HG03064 (cell line): ENCODE measurements at regions not wholly inside any gene's neighbourhood (a gene's known extent, or its start where the extent isn't known, plus 50 kb on each side); places are given as distances from the start of the nearest gene placed in this dataset.

ENCODE experiments used
- ATAC-seq: cut with Tn5 transposase; IDR thresholded peaks from one replicate; pipeline ENCODE4 v1.9.1; 2021; ENCODE audit warnings: low read depth; ENCODE audit not compliant: unreplicated experiment

DNA sequence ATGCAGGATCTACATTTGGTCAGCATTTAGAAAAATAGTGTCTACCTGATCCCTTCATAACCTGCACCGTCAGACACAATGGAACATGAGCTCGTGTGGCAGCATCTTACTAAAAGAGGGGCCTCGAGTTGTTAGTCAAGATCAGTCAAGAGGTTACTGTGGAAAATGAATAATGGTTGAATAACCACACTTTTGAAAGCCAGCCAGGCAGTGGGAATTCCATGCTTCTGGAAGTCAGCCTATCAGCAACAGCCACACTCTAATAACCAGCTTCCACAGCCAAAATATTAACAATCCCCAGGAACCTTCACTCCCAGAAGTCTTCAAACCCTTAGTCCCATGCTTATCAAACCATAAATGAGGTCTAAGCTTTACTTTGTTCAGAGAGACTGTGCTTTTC, 234.3 kb downstream of the HS3ST1 start:
- ATAC-seq: no peak

DNA sequence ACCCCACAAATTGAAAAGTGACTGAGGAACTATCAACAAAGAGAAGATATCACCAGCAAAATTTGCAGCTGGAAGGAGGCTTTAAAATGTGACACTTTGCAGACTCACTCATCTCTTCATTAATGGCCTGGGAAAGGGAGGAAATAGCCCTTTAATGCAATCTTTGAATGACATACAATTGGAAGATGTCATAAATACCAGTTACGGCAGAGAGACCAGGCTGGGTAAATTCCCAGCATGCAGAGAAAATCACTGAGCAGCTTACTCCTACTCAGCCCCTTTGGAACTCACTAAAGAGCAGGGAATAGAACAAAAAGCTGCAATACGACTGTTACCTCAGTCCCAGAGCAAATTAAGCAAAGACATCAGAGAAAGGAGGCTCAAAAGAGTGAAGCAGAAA, 238.9 kb downstream of the HS3ST1 start:
- ATAC-seq: no peak

DNA sequence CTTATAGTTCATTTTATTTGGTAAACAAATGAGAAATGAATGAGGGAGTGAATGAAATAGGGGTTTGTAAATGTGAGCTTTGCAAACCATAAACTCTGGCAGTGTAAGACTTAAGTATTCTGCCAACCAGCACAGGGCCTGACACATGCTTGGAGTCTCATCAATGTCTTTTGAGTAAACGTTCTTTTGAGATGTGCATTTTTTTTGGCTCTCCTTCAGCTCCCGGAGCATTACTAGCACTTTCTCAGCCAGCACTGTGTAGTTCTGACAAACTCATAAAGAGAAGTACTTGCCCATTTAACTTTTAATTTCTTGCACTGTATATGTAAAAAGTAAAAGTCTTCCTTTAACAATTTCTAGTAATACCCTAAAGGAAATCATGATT, 245.3 kb downstream of the HS3ST1 start:
- ATAC-seq: no peak

DNA sequence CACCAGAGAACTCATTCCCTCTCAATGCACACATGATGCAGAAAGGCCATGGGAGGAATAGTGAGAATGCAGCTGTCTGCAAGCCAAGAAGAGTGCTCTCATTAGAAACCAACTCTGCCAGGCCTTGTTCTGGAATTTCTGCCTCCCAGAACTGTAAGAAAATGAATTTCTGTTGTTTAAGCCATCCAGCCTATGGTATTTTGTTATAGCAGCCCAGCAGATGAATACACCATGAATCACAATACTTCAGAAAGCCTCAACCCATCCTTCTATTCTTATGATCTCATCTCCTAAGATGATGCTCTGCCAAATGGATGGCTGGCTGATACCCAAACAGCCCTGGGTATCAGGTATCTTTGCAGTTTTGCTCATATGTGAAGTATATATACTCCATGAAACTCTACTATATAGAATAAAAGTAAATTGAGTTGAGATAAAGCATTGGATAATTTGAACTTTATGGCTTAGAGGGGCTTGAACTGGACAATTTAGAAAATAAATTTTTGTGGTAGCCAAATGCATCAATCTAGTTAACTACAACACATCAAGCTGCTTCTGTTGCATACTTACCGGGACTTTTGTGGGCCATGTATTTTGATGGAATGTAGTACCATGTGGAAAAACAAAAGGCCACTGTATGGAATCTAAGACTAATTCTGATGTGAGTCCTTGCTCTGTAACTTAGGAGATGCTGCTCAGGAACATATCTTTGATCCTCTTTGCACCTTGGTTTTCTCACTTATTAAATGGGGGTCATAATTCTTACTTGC, 245.9 kb downstream of the HS3ST1 start:
- ATAC-seq: no peak

DNA sequence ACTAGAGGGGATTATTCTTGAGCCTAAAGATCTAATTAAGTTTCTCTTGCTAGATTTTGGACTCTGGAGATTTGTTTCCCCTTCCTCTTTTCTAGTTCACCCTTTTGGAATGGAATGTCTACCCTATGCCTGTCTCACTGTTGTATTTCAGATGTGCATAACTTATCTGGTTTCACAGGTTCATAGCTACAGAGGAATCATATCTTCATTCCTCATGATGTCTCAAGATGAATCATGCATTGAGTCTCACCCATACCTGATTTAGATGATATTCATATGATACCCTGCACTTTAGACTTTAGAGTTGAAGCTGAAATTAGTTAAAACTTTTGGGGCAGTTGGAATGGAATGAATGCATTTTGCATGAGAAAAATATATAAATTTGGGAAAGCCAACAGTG, 246.7 kb downstream of the HS3ST1 start:
- no peak for ATAC-seq

DNA sequence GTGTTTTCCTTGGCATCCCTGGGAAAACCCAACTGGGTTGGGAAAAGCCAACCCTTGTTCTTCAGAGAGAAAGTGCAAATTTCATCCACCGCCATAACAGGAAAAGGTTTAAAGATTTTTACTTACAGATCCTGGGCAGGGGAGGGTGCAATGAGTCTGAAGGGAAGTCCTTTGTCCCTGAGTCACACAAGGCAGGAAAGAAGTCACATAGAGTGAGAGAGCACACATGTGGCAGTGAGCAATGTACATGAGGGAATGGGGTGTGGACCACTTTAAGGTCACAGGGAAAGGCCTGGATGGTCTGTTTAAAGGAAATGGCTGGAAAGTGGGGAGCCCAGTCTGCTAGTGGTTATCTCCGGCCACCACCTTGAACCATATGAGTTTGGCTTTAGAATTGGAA, 248.9 kb downstream of the HS3ST1 start:
- ATAC-seq: no peak

DNA sequence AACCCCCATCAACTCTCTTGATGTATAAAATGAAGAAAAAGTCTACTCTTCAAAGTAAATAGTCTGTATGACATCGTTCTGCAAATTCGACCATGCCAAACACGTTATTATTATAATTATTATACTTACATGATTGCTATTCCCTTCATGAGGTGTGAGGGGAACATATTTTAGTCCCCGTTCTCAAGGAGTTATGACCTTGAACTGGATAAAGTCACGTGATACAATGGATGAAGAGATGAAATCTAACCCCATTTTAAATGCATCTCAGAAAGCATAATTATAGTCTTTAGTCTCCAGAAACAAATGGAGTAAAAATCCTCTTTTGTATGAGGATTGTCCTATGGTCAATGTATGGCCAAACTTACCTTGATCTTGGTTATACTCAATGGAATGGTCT, 250.3 kb downstream of the HS3ST1 start:
- no peak for ATAC-seq

DNA sequence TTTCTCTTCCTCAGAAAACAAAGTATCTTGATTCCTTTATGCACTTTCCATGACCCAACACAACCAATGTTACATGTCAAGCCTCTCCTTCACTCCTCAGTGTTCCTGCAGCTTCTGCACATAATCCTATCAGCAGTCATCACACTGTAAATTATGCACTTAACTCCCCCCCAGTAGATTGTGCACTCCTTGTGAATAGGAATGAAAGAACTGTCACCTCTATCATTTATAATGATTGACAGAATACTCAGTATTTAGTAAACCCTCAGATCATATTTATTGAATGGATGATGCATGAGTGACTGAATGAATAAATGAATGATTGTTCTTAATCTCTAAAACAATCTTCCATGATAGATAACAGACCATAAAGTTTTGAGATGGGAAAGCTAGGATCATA, 253.3 kb downstream of the HS3ST1 start:
- ATAC-seq: no peak

DNA sequence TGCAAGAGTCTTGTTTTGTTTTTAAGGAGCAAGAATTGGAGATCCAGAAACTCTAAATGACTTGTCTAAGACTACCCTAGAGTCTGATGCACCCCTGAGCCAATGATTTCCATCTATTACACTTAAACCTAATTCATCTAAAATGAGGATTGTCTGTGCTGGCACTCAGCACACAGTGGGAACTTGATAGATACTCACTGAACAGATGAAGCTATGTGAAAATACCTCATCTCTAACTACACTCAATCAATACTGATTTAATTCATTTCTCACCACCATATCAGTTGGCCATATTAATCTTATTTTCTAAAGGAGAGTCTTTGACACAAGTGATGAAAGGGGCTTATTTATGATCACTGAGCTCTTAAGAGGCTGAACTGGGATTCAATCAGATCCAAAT, 262.1 kb downstream of the HS3ST1 start:
- no peak for ATAC-seq

DNA sequence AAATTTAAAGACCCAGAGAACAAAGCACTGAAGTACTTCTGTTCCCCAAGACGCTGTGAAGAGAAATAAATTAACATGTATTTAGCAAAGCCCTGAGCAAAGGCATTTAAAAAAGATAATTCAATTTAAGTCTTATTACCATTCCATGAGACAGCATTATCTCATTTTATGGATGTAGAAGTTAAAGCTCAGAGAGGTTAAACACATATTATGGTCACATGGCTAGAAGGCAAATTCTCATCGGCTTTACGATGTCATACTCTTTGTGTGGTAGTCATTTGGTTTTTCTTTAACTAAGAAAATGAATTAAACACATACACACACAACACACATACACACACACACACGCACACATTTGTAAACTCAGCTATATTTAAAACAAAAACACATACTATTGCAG, 262.7 kb downstream of the HS3ST1 start:
- ATAC-seq: no peak

DNA sequence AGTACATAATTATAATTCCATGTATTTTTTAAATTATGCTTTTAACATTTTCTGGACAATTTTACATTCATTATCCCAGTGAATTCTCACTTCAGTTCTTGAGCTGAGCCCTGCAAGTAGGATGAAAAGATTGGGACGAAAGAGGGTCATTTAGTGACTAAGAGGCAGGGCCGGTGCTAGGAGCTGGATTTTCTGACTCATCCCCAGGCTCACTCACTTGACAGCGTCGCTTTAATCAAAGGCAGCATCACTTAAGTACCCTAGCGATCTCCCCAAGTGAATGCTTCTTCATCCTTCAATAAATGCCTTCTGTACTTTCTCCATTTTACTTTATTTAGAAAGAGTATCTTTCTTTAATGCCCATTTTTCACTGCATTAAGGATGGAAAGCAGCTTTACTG, 263.6 kb downstream of the HS3ST1 start:
- no peak for ATAC-seq

DNA sequence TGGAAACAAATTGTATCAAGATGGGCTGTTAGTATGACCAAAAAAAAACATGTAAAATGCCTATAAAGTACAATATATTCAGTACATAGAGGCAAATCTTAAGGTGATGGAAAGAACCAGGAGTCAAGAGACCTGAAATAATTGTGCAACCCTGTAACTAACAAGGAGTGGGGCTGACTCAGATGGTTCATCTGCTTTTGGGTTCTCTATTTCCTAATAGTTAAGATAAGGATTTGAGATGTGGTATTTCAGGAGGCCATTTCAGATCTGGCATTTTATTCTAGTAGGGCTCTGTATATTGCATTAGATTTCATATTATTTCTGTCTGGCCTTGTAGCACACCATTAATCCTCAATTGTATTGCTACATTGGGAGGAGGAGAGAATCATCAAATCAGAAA, 268.4 kb downstream of the HS3ST1 start:
- no peak for ATAC-seq

DNA sequence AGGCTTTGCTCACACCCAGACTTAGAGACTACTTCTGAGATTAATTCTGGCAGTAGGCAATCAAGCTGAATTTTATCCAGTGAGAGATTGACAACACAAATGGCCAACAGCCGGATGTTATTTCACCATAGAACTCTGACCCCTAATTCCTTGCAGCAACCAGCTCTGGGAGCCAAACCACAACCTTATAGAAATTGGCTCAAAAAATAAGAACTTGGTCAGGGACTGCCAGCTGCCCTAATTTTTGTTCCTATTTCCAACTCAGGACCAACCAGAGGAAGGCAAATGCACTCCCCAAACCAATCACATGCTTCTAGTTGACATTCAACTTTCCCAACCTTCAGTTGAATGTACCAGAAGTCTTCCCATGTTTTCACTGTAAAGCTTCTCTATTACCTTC, 269.7 kb downstream of the HS3ST1 start:
- ATAC-seq: no peak

DNA sequence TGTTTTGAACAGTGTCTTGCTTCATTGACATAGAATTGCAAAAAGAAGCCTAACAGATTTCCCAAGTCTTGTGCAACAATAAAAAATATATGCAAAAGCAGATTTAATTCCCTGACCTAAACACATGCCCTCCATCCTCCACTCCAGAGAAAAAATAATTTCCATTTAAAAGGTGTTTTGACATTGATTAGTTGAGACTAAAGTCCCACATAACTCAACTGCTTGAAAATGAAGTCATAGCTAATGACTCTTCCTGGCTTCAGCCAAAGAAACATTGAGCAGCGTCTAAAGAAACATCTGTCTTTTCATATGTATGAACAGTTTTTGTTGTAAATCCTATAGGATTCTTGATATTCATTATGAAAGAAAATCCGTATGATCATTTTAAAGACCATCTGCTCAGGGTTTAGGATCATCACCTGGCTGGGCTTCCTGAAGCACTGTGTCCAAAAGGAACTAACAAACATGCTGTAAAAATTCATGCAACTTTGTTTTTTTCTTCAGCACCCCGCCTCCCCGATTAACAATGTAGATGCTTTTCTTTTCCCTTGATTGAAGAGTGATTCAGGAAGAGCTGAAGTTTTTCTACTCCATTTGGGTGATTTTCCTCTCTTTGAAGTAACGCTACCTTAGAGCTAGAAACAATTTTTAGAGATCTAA, 273.4 kb downstream of the HS3ST1 start:
- no peak for ATAC-seq

DNA sequence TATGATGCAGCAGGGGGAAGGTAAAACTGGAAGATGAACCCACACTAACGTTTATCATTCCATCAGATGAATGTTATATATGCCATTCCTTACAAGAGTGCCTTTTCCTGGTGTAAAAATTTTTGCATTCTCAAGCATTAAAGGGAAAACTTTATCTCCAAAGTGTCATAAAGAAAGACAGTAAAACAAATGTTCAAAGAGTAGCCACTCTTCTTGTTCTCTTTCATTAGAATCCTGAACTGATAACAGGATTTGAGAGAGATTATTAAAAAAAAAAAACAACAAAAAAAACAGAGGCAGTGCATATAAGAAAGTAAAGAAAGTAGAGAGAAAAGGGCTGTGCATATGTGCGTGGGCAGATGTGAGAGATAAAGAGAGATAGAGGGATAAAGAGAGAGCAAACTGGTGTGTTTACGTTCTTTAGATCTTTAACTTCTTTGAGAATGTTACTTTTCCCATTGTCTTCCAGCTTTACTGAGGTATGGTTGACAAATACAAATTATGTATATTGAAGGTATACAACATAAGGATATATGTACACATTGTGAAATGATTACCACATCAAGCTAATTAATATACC, 275.4 kb downstream of the HS3ST1 start:
- ATAC-seq: no peak

DNA sequence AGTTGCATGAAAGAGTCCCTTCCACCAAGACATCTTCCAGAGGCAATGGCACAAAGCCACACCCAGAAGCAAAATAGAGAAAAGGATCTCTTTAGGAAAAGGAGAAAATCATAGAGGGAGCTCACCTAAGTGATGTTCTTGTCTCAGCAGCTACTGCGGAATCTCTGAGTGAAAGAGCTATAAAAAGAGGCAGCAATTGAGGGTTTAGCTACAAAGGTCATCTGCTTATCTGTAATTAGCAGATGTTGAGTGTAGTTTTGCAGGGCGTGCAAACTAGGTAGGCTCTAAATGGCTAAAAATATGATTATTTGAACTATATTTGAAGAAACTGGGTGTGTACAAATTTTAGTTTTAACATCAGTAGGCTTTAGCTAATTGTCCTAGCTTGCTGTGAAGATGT, 276.0 kb downstream of the HS3ST1 start:
- no peak for ATAC-seq

DNA sequence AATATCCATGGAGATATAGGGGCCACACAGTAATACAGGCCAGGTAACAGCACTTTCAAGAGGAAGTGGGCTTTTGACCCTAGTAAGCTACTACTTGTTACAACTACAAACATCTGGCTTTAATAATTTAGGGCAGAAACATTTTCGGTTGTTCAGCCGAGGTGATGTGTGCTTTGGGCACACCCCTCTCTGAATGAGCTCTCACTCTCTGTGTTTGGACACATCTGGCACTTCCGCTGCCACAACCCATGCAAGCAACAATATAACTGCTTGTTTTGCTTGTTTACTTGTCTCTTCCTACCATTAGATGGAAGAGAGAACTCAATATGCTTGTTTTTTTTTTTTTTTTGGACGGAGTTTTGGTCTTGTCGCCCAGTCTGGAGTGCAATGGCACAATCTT, 277.2 kb downstream of the HS3ST1 start:
- no peak for ATAC-seq

DNA sequence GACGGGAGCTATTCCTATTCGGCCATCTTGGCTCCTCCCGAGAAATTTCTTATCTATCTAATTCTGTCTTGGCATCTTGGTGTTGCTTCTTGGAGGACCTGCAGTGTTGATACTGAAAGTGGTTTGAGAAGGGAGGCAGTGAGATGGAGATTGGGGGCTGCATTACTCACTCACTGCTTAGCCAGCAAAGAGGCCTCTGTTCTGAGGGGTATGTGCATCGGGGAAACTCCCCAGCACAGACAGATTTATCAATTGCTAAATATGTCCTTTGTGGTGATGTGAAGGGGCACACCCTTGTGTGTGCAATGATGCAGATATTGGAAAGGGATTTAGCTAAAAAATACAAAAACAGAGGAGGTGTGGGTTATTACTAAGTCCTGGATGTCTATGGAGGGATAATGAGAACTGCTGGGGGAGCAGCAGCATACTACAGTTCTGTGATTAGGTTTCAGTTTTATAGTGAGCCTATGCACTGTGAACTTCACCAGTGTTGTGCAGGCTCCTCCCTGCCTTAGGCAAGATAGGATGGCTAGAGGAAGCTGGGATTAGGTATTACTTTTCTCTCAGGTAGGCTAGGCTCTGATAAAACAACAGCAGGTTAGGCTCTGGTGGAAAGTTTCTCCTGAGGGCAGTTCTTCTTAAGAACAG, 279.0 kb downstream of the HS3ST1 start:
- ATAC-seq: no peak

DNA sequence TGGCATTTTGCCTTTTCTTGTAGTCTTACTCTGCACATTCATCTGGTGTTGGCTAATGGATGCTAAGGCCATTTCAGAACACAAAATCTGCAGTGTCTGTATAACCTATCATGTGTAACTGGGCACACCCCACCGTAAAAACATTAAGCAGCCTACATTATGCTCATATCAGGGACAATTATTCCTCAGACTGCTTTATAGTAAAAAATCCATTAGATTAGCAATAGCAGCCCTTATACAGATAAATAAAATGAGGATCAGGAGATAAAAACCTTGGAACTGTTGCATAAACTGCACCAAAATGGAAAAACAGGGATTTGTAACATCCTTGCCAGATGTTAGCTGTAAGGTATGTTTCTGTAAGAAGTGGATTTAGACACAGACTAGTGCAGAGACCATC, 288.8 kb downstream of the HS3ST1 start:
- no peak for ATAC-seq

DNA sequence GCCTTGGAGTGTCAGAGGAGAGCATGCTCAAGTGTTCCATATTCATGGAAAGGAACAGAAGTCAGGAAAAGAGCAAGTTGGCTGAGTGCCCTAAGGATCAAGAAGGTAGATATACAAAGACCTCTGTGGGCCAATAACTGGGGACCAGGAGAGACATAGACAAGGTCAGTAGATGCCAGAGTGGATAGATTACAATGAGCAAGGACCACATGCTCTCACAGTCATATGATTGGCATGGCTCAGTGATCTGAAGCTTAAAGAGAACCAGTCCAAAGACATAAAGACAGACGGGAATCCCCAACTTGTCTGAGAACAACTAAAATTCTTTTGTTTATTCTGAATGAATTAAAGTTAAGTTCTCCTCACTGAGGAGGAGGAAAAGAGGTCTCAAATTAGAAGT, 289.7 kb downstream of the HS3ST1 start:
- no peak for ATAC-seq

DNA sequence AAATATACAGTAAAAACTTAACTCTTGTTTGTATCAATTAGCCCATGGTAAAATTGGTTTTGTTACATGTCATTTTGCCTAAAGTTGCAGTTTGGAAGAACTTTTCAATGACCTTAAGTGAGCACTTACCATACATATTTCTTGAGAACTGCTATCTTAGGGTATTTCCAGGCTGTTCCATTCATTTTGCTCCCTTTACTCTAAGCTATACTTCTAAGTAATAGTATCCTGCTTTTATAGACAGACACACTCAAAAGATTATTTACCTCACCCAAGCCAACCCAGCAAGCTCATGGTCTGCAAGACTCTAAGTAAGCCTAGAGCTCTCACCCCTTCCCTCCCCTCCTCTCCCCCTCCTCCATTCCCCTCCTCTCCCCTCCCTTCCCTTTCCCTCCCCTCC, 294.0 kb downstream of the HS3ST1 start:
- ATAC-seq: no peak

DNA sequence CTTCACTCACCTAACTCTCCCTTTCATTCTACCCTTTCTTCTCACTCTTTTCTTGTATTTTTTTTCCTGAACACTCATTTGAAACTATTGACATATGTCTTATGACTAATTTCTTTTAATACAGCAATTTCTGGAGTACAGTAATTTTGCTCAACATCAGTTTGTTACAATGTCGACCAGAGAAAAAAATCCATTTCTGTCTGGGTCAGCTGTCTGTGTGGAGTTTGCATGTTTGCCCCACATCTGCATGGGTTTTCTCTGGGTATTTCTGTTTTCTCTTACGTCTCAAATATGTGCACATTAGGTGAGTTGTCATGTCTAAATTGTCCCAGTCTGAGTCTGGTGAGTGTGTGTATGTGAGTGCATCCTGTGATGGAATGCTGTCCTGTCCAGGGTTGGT, 294.8 kb downstream of the HS3ST1 start:
- ATAC-seq: no peak
